GM23248 (cell line): ENCODE measurements at regions not wholly inside any gene's neighbourhood (a gene's known extent, or its start where the extent isn't known, plus 50 kb on each side); places are given as distances from the start of the nearest gene placed in this dataset.

ENCODE experiments used
- EZH2 ChIP-seq: fragments of 200-600 bp; sonication (generic); IDR thresholded peaks from 2 replicates; pipeline ENCODE4 v1.6.1; 2018; ENCODE audit warnings: antibody characterized with exemption, mild to moderate bottlenecking; ENCODE audit not compliant: insufficient read depth, poor library complexity, severe bottlenecking
- EZH2phosphoT487 ChIP-seq: fragments of 200-600 bp; sonication (generic); IDR thresholded peaks from 2 replicates; pipeline ENCODE4 v1.6.1; 2018; ENCODE audit warnings: antibody characterized with exemption, moderate library complexity, mild to moderate bottlenecking, low read depth; ENCODE audit not compliant: insufficient read depth

- TF ChIP-seq EZH2 (no peak), EZH2phosphoT487 (no peak)
Measured at GRCh38 chr7:85286446-85286845, 99.6 kb upstream of the SEMA3D start.
